HG03575 (cell line): ENCODE measurements at regions not wholly inside any gene's neighbourhood (a gene's known extent, or its start where the extent isn't known, plus 50 kb on each side); places are given as distances from the start of the nearest gene placed in this dataset.

Experiments
- ATAC-seq: cut with Tn5 transposase; IDR thresholded peaks from one replicate; pipeline ENCODE4 v1.9.1; 2021; ENCODE audit not compliant: unreplicated experiment, insufficient number of reproducible peaks, low FRiP score; ENCODE audit errors: extremely low read depth

- ATAC-seq, result no peak
Observed at GRCh38 chr3:193797566-193797965, 204.6 kb downstream of the OPA1 start.

- ATAC-seq, result no peak
Observed at GRCh38 chr3:193798051-193798450, 205.0 kb downstream of the OPA1 start.

- ATAC-seq, result no peak
Observed at GRCh38 chr3:193800138-193801043, 207.4 kb downstream of the OPA1 start.

- no peak for ATAC-seq
Observed at GRCh38 chr3:193801097-193801496, 208.1 kb downstream of the OPA1 start.

GRCh38 chr3:193803288-193803687 lies 210.3 kb downstream of the OPA1 start:
- ATAC-seq, result no peak

- no peak for ATAC-seq
Observed at GRCh38 chr3:193805448-193805847, 212.4 kb downstream of the OPA1 start.

- ATAC-seq, result no peak
Observed at GRCh38 chr3:193808317-193808716, 215.3 kb downstream of the OPA1 start.

- no peak for ATAC-seq
Observed at GRCh38 chr3:193809106-193809505, 216.1 kb downstream of the OPA1 start.

GRCh38 chr3:193812078-193812725 lies 219.2 kb downstream of the OPA1 start:
- no peak for ATAC-seq

GRCh38 chr3:193812791-193813500 lies 219.9 kb downstream of the OPA1 start:
- no peak for ATAC-seq

- ATAC-seq, result no peak
Observed at GRCh38 chr3:193813501-193813830, 220.5 kb downstream of the OPA1 start.

- no peak for ATAC-seq
Observed at GRCh38 chr3:193814166-193814892, 221.3 kb downstream of the OPA1 start.

GRCh38 chr3:193815246-193816027 lies 222.4 kb downstream of the OPA1 start:
- ATAC-seq, result no peak

GRCh38 chr3:193816028-193816395 lies 223.0 kb downstream of the OPA1 start:
- ATAC-seq, result no peak

- ATAC-seq, result no peak
Observed at GRCh38 chr3:193816656-193817311, 223.8 kb downstream of the OPA1 start.

GRCh38 chr3:193819117-193820010 lies 226.4 kb downstream of the OPA1 start:
- no peak for ATAC-seq

- ATAC-seq, result no peak
Observed at GRCh38 chr3:193821151-193821668, 228.2 kb downstream of the OPA1 start.
